Thoracic aorta (tissue), 2 donors: ENCODE measurements at regions not wholly inside any gene's neighbourhood (a gene's known extent, or its start where the extent isn't known, plus 50 kb on each side); places are given as distances from the start of the nearest gene placed in this dataset.

ENCODE experiments used
- ATAC-seq: fragments of 150-250 bp; one replicate; pipeline ENCODE4 v1.8.0; 2017; ENCODE audit warnings: low read depth; ENCODE audit not compliant: insufficient number of reproducible peaks, low FRiP score
- DNase-seq: peaks from one replicate; pipeline ENCODE4 v3.0.0-alpha.2; 2020; ENCODE audit warnings: low spot score
- H3K27ac ChIP-seq, 2 donors: fragments of 200-600 bp; sonication (generic); 1 replicate in 1 of 2; 2 replicates in 1 of 2; pipeline ENCODE4 v1.5.1; 2016; ENCODE audit warnings: mild to moderate bottlenecking in 2 of 2, moderate library complexity in 2 of 2
- H3K27me3 ChIP-seq: fragments of 200-600 bp; sonication (generic); replicated peaks from 2 replicates; pipeline ENCODE4 v1.6.0; 2016; ENCODE audit warnings: mild to moderate bottlenecking; ENCODE audit not compliant: insufficient read depth
- H3K36me3 ChIP-seq: fragments of 200-600 bp; sonication (generic); one replicate; pipeline ENCODE4 v1.5.1; 2016
- H3K4me1 ChIP-seq, 2 donors: fragments of 200-600 bp; sonication (generic); 1 replicate in 1 of 2; 2 replicates in 1 of 2; pipeline versions ENCODE4 v1.5.1 to v1.6.0; 2016; ENCODE audit warnings: low read depth in 2 of 2, mild to moderate bottlenecking in 1 of 2; ENCODE audit not compliant: control insufficient read depth in 1 of 2
- H3K4me3 ChIP-seq: fragments of 200-600 bp; sonication (generic); 2 replicates; pipeline ENCODE4 v1.5.1; 2016; ENCODE audit warnings: mild to moderate bottlenecking
- H3K9me3 ChIP-seq: fragments of 200-600 bp; sonication (generic); 2 replicates; pipeline ENCODE4 v1.5.1; 2016
- CTCF ChIP-seq: fragments of 200-600 bp; sonication (generic); IDR thresholded peaks from one replicate; pipeline ENCODE4 v1.5.1; 2019; ENCODE audit warnings: antibody characterized with exemption

- H3K27ac ChIP-seq, result no peak overlapping the region
- no peak for ATAC-seq
Observed at GRCh38 chrX:5117816-5118215, 1110.9 kb downstream of the NLGN4X start.

GRCh38 chrX:5113128-5113527, 1115.5 kb downstream of the NLGN4X start:
- no peak overlapping the region for H3K4me3 ChIP-seq
- ATAC-seq, result no peak
- no peaks in the 10 kb centered on the region for H3K9me3 ChIP-seq
- TF ChIP-seq CTCF, result peak; percentile 35
- DNase-seq, result no peak
- H3K4me1 ChIP-seq, result no peaks in the 10 kb centered on the region
- no peaks in the 10 kb centered on the region for H3K36me3 ChIP-seq
- H3K27ac ChIP-seq, result no peak overlapping the region
- no peaks in the 10 kb centered on the region for H3K27me3 ChIP-seq

More at GRCh38 chrX:5117816-5118215, 1110.9 kb downstream of the NLGN4X start:
- H3K36me3 ChIP-seq, result no peaks in the 10 kb centered on the region
- no peak for TF ChIP-seq CTCF
- H3K9me3 ChIP-seq, result no peaks in the 10 kb centered on the region
- no peaks in the 10 kb centered on the region for H3K4me1 ChIP-seq
- DNase-seq, result no peak
- H3K4me3 ChIP-seq, result no peak overlapping the region
- H3K27me3 ChIP-seq, result no peaks in the 10 kb centered on the region

GRCh38 chrX:5100004-5100403, 1128.7 kb downstream of the NLGN4X start:
- no peak for DNase-seq
- no peaks in the 10 kb centered on the region for H3K4me1 ChIP-seq
- no peak for TF ChIP-seq CTCF
- no peaks in the 10 kb centered on the region for H3K36me3 ChIP-seq
- H3K27ac ChIP-seq, result no peak overlapping the region
- no peak for ATAC-seq
- H3K27me3 ChIP-seq, result no peaks in the 10 kb centered on the region
- no peak overlapping the region for H3K4me3 ChIP-seq
- H3K9me3 ChIP-seq, result no peaks in the 10 kb centered on the region

- Histone ChIP-seq H3K36me3 (no peaks in the 10 kb centered on the region), H3K27me3 (no peaks in the 10 kb centered on the region), H3K27ac (no peak overlapping the region), H3K9me3 (no peaks in the 10 kb centered on the region), H3K4me3 (no peak overlapping the region), H3K4me1 (no peaks in the 10 kb centered on the region)
- ATAC-seq, result no peak
- no peak for TF ChIP-seq CTCF
- DNase-seq, result no peak
Observed at GRCh38 chrX:5086388-5086787, 1142.3 kb downstream of the NLGN4X start.

- Histone ChIP-seq H3K4me1 (no peaks in the 10 kb centered on the region), H3K4me3 (no peak overlapping the region), H3K36me3 (no peaks in the 10 kb centered on the region), H3K27me3 (no peaks in the 10 kb centered on the region), H3K9me3 (no peaks in the 10 kb centered on the region), H3K27ac (no peak overlapping the region)
- no peak for DNase-seq
- no peak for TF ChIP-seq CTCF
- no peak for ATAC-seq
Observed at GRCh38 chrX:5084279-5084678, 1144.4 kb downstream of the NLGN4X start.
